ENCODE measurements at regions not wholly inside any gene's neighbourhood (a gene's known extent, or its start where the extent isn't known, plus 50 kb on each side); places are given as distances from the start of the nearest gene placed in this dataset.

DNA sequence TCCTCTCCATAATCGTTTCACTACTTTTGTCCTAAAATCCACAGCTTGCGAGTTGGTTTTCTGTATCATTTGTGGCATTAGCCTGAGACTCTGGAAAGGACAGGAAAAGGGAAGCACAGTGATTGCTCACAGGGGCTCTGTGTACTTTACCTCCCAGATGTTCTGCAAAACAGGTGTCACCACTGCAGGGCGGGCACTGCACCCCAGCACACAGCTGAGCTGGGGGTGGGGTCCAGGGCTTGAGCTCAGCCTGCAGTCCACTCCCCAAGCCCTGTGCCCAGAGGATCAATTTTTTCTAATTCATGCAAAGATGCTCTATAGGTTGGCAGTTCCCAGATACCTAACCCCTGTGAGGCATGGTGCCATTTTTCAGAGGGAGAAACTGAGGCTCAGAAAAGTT, 119.4 kb upstream of the GLI2 start:
- DNase-seq: no peak

DNA sequence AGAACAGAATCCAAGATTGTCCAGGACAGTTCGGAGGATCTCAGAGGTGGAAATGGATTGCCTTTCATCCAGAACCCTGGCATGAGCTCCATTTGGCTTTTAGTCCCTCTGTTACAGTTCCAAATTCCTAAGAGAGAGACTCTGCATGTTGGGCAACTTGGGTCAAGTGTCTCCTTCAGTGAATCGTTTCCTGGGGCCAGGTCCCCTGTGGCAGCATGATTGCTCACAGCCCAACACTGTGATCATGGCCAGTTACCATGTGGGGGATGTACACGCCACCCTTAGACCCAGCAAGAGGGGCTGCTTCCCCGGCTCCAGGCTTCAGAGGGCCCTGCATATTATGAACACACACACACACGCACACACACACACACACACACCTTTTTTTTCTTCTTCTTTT, 118.6 kb upstream of the GLI2 start:
- DNase-seq: no peak

DNA sequence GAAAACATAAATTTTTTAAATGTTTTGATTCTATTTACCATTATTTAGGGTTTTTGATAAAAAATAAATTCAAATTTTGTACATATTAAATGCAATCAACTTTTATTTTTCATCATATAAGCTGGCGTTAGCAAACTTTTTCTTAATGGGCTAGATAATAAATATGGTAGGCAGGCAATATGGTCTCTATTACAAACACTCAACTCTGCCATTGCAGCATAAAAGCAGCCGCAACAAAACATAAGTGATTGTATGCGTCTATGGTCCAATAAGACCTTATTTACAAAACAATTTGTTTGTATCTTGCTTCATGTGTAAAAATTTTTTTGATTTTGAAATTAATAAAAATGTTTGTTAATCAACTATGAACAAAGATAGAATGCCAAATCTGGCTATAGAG, 116.8 kb upstream of the GLI2 start:
- no peak for DNase-seq

DNA sequence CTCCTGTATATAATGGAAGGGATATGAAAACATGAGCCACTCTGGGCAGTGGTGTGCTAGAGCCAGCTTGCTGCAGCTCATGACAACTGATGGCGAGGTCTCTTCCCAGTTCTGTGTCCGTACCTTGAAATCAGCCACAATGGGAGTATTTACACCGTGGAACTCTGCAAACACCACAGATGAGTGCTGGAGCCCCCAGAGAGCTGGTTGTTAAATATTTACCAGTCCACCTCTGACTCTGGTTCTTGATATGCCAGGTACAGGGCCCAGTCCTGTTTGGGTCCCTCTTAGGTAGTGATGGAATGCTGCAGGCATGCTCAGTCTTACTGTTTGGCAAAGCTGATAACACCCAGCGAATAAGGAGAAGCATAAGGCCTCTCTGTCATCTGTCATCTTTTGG, 116.1 kb upstream of the GLI2 start:
- DNase-seq: no peak

DNA sequence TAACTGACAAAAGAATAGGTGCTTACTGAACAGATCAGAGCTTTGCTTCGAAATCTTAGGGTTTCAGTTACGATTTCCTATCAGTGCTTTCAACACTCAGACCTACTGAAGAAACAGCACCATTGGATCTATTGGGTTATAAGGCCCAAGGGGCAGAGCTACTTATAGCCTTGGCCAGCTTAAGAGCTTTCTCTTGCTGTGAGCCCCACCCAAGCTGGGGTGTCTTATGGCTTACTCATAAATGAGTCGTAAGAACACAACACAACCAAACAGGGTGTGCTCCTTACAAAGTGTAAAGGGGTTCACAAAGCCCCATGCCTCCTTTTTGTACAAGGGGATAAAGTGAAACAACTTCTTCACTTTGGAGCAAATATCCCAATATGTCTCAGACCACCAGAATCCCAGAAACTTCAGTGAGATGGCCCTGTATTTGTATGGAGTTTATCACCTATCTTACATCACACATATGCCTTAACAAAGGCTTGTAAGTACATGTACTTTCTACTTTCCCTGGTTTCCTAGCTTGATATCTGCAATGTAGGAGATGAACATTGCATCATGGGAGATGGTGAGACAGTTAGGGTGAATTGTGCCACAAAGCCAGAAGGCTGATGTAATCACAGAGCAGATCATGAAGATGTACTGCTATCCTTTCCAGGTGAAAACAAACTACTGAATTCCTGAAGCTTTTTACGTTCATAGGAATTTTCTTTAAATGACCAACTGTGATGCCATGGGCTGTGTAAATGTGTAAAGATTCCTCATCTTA, 115.5 kb upstream of the GLI2 start:
- no peak for DNase-seq

DNA sequence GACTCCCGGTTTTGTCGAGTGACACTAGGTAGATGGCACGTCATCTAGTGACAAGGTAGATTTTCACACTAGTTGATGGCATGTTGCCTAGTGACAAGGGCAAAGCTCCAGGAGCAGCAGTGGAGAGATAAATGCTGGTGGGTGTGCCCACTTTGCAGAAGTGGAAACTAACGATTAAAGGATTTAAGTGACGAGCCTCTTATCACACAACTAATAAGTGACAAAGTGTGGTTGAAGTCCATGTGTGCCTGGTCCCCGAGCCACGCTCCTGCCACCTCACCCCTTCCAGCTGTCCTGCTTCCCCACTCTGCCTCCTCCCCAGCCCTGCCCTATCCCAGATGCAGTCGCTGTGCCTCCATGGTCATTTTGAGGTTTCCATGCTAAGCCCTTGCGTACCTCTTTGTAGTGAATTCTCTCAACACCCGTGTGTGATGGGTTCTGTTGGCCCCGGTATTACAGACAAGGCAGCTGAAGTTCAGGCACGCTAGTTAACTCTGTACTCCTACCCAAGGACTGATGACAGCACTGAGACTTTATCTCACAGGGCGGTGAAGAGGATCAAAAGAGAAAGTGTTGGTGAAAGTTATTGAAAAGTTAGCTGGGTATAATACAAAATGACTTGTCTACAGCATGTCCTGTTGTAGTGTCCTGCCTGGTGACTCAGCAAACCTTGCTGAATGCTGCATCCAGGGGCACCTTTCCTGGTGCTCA, 113.4 kb upstream of the GLI2 start:
- DNase-seq: no peak

DNA sequence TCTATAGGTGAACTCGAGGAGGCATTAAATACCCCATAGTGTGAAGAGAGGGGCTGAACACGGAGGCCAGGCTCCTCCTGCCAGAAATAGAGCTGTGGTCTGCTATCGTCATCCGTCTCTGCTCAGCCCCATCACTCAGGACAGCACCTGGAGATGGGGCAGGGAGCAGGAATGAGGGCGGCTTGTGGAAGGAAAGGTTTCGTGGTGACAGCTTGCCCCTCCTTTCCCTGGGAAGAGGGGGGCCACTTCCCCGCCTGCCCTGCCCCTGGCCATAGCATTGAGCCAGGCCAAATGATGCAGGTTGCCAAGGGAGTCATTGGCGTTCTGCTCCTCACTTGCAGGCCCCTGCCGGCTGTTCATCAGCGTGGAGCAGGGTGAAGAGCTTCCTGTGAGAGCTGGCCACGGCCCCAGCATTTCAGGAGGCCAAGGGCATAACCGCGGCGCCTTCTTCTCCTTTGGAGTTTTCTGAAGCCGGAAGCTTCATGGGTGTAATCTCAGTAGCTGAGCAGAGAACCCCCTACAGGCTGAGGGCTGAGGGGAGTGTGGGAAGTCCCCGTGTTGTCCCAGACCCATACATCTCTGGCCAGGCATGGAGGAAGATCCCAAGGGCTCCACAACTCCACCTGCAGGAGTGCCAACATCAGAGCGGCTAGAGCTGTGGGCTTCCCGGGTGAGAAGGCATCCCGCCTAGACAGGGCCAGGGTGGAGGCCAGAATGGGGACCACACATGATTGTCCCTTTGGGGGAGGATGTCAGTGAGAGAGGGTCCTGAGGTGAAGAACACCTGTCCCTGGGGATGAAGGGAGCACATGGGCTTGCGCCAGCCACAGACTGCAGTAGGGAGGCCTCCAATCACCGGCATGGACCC, 112.5 kb upstream of the GLI2 start:
- DNase-seq: no peak

DNA sequence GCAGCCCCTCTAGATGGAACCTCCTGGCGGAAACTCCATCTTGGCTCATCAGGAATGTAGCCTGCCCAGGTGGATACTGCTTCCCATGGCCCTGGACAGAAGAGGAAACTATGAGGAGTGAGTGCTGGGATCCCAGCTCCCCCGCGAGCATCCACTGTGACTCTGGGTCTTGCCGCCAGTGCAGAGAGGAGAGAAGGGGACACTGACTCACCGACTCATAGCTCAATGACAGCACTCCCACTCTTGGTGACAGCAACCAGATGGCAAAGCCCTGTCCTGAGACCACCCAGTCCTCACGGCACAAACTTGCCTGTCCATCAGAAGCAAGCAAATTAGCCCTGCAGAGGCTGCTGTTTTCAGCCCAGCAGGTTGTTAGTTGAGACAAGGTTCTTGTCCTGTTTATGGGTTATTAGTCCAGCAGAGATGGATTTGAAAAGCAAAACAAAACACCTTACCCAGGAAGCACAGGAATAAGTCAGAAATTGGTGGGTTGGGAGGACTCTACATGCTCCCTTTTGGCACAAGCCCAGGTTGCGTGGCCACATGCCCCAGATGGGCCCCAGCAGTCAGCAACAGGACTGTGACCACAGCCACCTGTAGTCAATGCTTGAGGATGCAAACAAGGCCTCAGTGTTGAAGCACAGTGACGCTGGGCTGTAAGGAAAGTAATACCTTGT, 111.5 kb upstream of the GLI2 start:
- no peak for DNase-seq

DNA sequence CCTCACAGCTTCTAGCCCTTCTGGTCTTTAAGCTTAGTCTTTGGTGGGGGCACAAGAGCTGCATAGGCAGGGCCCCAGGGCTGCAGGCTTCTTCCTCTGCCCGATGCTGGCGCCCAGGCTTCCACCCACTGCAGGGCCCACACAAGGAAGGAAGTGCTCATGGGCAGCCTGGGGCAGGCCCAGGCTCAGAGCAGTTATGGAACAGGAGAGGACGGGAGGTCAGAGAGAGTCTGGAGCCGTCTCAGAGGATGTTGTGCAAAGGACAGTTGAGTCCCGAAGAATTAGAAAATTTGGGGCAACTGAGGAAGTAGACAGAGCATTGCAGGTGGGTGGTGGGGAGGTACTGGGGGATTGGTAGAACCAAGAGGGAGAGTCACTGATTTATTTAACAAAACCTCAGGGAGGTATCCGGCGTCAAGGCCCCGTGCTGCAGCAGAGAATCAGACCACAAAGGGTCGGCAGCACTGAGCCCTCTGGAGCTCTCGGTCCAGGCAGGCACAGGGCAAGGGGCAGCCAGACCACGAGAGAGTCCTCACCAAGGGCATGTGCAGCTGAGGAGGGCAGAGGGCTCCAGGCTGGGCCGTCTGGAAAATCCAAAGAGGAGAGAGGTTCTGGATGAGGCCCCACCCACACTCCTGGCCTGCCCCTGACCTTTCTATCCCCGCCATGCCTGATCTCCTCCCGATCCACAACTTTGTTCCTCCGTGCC, 110.8 kb upstream of the GLI2 start:
- no peak for DNase-seq

DNA sequence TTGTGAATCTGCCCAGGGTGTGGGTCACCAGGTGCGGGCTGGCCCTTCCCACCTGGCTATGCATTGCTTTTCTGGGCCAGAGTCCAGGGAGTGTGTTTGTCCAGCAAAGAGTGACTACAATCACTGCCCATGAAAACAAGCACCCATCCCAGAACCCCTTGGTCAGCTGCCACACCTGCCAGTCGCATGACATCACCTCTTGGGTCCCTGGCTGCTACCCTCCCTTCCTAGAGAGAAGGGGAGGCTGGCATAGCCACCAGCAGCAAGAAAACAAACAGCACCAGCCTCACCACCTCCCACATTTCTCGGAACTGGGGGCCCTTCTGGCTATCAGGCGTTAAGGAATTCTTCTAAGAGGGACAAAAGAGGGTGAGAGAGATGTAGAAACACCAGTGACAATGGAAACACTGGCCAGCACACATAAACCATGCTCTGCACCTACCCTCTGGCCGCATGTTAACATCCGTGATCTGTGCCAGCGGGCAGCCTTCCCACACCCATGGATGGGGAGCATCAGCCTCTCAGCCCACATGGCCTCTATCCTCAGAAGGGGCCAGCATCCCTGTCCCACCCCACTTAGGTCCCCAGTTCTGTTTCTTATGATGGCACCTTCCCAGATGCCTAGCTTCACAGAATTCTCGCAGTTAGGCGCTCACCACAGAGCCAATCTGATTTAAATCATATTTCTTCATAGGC, 109.7 kb upstream of the GLI2 start:
- no peak for DNase-seq

DNA sequence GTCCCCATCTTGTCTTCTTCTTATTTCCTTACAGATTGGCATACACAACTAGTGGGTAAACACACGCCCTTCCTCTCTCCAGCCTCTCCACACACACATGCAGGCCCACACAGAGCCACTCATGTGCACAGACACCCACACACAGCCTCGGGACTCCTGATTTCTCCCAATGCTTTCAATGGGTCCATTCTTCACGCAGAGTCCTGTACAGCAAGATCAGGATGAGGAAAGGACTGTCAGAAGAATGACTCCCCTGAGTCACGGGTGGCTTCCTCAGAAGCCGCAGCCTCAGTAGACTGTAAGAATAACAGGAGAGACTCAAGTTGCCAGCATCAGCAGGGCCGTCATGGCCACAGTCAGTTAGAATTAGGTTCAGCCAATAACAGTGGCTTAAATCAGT, 109.1 kb upstream of the GLI2 start:
- DNase-seq: no peak

DNA sequence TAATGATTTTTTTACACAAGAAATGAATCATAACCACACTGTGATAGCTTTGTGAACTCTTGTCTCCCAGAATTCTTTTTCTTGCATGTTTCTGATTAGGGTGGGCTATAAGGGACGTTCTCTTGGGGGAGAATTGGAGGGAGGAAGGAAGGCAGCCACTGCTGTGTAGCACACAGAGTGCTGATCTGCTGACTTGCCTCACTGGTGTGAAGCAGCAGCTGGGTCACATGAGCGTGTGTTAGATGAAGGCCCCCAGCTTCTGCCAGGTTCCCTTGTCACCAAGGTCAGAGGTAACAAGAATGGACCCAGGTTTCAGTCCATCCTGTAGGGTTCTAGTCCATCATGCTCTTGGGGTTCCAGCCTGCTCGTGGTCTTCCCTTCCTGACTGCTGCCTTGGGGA, 107.4 kb upstream of the GLI2 start:
- no peak for DNase-seq

DNA sequence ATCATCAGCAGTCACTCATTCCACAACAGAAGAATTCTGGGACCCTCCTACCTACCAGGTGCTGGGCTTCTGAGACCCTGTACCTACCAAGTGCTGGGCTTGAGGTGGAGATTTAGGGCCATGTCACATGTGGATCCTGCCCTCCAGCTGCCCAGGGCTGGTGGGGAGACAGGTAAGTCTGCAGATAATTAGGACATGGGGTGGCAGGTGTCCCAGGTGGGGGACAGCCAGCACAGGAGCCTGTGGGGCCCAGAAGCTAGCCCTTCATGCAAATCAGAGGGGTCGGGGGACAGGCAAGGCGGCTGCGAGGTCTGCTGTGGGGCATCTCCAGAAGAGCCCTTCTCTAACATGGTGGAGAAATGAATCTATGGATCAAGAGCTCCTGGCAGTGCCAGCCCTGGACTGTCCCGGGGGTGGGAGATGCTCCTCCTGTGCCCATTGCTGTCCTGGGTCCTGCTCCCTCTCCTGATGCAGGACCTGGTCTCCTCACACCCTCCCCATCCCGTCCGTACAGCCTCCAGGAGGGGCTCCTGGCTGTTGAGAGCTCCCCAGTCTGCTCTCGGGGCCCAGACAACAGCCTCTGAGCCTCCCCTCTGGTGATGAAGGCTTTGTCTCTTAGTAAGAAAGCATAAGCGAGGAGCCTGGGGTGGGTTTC, 106.3 kb upstream of the GLI2 start:
- DNase-seq: no peak

DNA sequence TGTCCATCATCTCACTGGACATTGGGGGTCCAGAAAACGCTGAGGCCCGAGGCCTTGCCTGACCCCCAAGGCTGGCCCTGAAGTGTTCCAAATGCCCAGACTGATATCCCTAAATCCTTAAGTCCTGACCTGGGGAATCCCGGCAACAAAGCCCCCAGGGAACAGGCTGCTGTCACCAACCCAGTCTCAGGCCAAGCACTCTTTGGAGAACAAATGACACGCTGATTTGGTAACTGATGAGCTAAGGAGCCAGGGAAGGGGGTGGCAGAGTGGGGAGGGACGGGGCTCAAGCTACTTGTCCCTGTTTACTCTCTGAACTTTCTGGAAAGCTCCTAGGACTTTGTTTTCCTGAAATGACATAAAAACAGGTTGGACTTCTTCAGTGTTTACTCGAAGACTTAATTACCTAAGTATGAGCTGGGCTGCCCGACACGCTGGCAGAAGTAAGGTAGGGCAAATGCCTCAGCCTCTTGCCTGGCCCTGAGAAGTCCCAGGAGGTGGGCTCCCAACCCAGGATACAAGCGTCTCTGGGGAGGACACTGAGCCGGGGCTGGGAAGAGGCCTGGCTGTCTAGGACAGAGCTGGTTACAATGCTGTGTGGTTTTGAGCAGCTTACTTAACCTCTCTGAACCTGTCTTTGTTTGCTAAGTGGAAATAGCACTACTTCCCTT, 105.5 kb upstream of the GLI2 start:
- no peak for DNase-seq

DNA sequence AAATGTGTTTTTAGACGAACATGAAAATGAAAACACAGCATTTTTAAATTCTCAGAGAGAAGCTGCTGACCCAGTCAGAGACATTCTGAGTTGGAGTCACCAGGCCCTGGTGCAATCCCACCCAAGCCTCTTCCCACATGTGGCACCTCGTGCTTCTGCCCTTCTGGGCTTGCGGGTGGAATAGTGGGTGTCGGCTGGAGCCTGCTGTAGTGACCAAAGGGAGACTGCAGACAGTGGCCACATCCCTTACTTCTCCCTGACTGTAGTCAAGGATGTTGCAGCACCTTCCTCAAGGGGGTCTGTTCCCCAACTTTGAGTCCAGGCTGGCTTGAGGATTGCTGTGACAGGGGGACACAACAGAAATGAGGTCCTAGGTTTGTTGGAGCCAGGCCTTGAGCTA, 104.4 kb upstream of the GLI2 start:
- DNase-seq: no peak

DNA sequence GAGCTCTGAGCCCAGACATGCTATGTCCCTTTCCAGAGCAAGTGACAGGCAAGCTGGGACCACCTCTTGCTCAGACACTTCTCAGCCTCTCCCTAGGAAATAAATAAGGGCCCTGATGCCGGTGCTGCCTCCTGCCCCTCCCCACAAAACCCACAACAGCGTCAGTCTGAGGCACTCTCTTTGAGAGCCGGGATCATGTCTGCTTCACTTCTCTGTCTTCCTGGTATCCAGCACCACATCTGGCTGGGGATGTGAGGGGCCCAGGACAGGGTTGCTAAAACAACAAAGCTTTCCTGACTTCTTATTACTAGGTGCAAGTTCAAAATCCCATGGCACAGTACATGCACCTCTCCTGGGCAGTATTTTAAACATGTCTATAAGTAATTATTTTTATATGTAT, 103.9 kb upstream of the GLI2 start:
- DNase-seq: no peak

DNA sequence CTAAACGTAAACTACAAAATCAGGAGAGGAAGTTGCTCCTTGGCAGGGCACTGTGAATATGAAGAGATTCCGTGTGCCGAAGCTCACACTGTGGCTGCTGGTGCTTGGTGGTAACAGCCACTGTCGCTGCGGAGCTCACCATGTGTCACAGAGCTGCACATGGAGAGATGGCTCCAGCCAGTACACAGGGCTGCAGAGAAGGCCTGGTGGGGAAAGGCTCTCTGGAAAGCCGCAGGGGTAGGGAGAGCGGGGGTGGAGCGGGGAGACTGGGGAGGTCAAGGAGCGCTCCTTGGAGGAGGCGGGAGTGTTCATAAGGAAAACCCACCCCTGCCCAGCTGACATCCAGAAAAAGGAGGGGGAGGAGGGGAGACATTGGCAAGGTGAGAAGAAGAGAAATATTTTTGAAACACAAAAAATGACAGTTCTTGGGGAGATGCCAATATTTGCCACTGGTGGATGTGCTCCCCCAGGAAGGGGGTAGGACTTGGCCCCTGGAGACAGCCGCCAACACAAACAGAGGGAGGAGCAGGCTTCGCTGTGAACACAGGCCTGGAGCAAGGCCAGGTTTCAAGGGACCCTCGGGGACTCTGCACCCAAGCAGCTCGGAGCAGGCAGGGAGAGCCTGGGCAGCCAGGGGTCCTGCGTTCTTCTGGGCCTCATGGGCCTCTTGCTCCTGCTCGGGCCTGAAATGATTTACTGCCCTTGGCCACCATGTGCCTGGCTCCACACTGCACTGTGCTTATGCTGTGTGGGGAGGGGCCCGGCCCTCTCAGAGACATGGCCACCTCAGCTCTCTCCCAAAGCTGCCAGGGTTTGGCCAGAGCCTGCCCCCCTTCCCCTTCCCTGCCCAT, 102.6 kb upstream of the GLI2 start:
- no peak for DNase-seq

DNA sequence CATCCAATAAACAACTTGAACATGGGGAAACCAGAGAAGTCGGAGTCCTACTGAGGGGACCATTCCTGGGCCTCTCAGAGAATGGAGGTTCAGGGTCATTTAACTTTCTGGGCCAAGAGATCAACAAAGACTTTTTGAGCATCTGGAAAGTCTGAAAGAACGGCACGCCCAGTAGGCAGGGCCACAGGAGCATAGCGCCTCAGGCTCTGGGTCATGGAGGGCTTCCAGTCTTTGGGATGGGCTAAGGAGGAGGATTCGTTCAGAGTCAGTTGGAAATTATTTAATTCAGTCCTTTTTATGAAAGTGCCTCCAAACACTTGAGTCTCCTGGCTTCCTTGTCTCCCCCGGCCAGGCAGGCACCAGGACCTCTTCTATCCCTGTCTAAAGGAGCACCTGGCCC, 101.1 kb upstream of the GLI2 start:
- DNase-seq: no peak

DNA sequence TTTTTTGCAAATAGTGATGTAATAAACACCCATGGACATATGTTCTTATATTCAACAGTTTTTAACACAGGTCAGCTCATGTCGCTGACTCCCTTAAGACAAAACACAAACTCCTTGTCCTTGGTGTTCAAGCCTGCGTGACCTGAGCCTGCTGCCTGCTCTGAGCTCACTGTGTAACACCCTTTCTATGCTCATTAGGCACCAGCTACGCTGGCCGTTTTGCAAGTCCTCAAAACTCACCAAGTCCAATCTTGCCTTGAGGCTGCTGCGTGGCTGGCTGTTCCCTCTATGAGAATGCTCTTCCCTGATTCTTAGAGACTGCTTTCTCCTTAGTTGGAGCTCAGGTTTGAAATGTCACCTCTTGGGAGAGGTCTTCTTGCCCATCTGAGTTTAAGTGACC, 100.5 kb upstream of the GLI2 start:
- DNase-seq: no peak

DNA sequence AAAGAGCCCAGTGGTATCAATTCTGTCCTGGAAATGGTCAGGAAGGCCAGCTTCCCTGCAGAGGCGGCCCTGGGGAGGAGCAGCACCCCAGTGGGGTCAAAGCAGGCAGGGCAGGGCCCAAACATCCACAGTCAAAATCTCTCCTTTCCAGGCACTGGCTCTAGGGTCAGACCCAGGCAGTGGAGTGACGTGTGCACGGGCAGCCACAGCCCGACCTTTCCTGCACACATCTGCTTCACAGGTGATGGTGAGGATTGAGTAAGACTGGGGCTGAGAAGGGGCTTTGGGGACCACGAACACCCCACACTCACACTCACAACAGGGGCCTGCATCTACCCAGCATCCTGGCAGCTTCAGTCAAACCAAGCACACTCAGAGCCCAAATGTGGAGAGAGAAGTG, 97.8 kb upstream of the GLI2 start:
- DNase-seq: no peak
